ENCODE measurements at regions not wholly inside any gene's neighbourhood (a gene's known extent, or its start where the extent isn't known, plus 50 kb on each side); places are given as distances from the start of the nearest gene placed in this dataset.
"Not testable (repeated sequence)": the region's sequence is repeated elsewhere in the genome, so short reads cannot be mapped to it uniquely, and the experiment has no call there.

GRCh38 chr6:63049216-63049615 lies 162.1 kb upstream of the FKBP1C start:
- in situ Hi-C loops (cut with MboI; ENCODE audit: low sequenced_read_pairs, unreplicated experiment), result no loop called here
- DNase-seq (ENCODE audit: low spot score), result no peak
- no peak for TF ChIP-seq CTCF (IDR thresholded peaks at IDR 0.05; ENCODE audit: borderline replicate concordance, control extremely low read depth, extremely low read depth, insufficient read depth, missing control alignments)

GRCh38 chr6:63053206-63053605 lies 158.1 kb upstream of the FKBP1C start:
- in situ Hi-C loops (cut with MboI; ENCODE audit: low sequenced_read_pairs, unreplicated experiment), result loop anchor here (25.0 kb wide), 1 partner anchor 209 kb away; no protein-coding TSS in a partner anchor
- not testable (repeated sequence) for DNase-seq (ENCODE audit: low spot score)

GRCh38 chr6:63058601-63059000 lies 152.7 kb upstream of the FKBP1C start:
- no peak for TF ChIP-seq CTCF (IDR thresholded peaks at IDR 0.05; ENCODE audit: borderline replicate concordance, control extremely low read depth, extremely low read depth, insufficient read depth, missing control alignments)
- in situ Hi-C loops (cut with MboI; ENCODE audit: low sequenced_read_pairs, unreplicated experiment), result loop anchor here (25.0 kb wide), 1 partner anchor 204 kb away; no protein-coding TSS in a partner anchor
- DNase-seq (ENCODE audit: low spot score), result no peak

DNA sequence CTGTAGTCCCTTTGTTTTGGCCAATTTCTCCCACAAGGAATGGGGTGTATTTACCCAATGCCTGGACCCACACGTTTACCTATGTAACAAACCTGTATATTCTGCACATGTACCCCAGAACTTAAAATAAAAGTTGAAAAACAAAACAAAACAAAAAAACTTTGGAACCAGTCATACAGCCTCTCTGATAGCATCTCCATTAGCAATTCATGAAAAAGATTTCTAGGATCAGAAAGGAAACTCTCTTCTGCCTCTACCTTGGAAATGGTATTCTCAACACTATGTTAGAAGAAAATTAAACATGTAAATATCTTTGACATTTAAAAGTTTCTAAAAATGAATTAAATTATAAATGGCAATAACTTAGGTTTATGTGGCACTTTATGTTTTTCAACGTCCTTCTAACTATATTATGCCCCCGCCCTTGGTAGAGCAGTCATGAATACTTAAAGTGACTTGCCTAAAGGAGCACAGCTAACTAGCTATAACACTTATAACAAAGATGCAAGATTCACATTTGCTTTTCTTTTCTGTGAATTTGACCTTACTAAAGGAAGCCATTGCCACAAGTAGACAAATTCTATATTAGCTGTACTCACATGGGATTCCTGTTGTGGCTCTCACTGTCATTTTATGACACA lies 147.5 kb upstream of the FKBP1C start:
- in situ Hi-C loops (cut with MboI; ENCODE audit: low sequenced_read_pairs, unreplicated experiment), result loop anchor here (25.0 kb wide), 1 partner anchor 199 kb away; no protein-coding TSS in a partner anchor
- no peak for DNase-seq (ENCODE audit: low spot score)
- no peak for TF ChIP-seq CTCF (IDR thresholded peaks at IDR 0.05; ENCODE audit: borderline replicate concordance, control extremely low read depth, extremely low read depth, insufficient read depth, missing control alignments)

GRCh38 chr6:63066055-63066704 lies 145.1 kb upstream of the FKBP1C start:
- TF ChIP-seq CTCF (IDR thresholded peaks at IDR 0.05; ENCODE audit: borderline replicate concordance, control extremely low read depth, extremely low read depth, insufficient read depth, missing control alignments), result peak; percentile 15
- DNase-seq (ENCODE audit: low spot score), result peak; percentile 9
- in situ Hi-C loops (cut with MboI; ENCODE audit: low sequenced_read_pairs, unreplicated experiment), result loop anchor here (25.0 kb wide), 1 partner anchor 196 kb away; no protein-coding TSS in a partner anchor

- TF ChIP-seq CTCF (IDR thresholded peaks at IDR 0.05; ENCODE audit: borderline replicate concordance, control extremely low read depth, extremely low read depth, insufficient read depth, missing control alignments), result no peak
- no peak for DNase-seq (ENCODE audit: low spot score)
- in situ Hi-C loops (cut with MboI; ENCODE audit: low sequenced_read_pairs, unreplicated experiment), result no loop called here
Measured at GRCh38 chr6:63094947-63095346, 116.3 kb upstream of the FKBP1C start.

GRCh38 chr6:63097222-63097621 lies 114.0 kb upstream of the FKBP1C start:
- no peak for DNase-seq (ENCODE audit: low spot score)
- in situ Hi-C loops (cut with MboI; ENCODE audit: low sequenced_read_pairs, unreplicated experiment), result no loop called here
- no peak for TF ChIP-seq CTCF (IDR thresholded peaks at IDR 0.05; ENCODE audit: borderline replicate concordance, control extremely low read depth, extremely low read depth, insufficient read depth, missing control alignments)
